ENCODE measurements at regions not wholly inside any gene's neighbourhood (a gene's known extent, or its start where the extent isn't known, plus 50 kb on each side); places are given as distances from the start of the nearest gene placed in this dataset.

GRCh38 chr7:1378610-1379601 is 80.4 kb downstream of the MICALL2 start:
- no peak for DNase-seq (ENCODE audit: low spot score)

GRCh38 chr7:1380231-1380815 is 78.9 kb downstream of the MICALL2 start:
- no peak for DNase-seq (ENCODE audit: low spot score)

GRCh38 chr7:1380821-1381580 is 78.3 kb downstream of the MICALL2 start:
- DNase-seq (ENCODE audit: low spot score) = no peak

DNA sequence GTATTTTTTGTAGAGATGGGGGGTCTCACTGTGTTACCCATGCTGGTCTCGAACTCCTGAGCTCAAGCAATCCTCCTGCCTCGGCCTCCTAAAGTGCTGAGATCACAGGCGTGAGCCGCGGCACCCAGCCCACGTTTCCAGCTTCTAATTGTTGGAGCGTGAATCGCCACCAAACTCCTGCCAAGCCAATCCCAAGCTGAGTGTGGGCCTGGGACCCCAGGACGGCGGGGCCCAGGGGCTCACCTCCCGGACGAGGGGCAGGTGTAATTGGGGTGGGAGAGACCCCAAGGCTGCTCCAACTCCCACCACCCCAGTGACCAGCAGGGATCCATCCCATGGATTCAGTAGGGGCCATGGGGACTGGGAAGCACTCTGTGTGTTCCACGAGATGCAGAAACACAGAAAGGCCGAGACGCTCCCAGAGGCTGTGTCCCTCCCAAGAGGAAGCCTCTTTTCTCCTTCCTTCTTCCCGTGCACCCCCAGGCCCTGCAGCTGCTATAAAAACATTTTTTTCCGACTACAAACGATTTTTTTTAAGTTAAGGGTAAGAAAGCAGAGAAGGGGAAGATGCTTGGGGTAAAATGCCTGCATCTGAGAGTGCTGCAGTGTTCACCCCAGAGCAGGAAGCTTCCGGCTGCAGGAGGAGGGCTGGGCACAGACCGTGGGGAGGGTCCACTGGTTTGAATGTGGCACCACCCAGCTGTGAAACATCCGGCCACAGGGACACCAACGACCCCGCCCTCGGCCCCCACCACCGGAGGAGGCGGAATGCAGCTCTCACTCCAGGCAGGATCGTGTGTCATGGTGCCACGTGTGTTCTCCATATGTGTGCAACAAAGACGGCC is 76.5 kb downstream of the MICALL2 start:
- no peak for DNase-seq (ENCODE audit: low spot score)

DNA sequence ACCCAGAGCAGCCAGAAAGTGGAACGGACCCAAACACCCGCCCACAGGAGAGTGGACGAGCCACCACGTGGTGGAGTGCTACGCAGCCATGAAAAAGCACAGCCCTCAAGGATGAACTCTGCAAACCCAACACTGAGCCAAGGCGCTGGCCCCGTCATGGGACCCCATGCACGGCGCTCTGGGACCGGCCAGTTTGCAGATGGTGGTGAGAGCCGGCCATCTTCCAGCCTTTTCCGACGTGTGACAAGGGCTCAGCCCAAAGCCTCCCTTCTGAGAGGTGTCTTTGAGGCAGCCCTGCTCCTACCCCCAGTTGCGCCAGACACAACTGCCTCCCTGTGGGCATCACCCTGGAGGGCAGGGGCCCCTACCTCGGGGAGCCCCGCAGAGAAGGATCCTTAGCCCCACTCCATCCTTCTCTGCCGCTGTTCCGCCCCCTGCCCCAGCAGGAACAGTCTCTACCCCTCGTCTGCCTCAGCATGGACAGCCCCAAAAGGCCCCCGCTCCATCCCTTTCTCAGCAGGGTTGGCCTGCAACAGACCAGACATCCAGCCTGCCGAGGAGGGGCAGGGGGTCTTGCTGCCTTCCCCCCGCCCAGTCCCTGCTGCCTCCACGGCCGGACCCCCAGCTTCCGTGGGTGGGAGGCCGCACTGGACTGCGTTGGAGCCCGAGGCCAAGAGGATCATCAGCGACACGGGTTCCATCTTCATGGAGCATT is 75.7 kb downstream of the MICALL2 start:
- DNase-seq (ENCODE audit: low spot score) = no peak

DNA sequence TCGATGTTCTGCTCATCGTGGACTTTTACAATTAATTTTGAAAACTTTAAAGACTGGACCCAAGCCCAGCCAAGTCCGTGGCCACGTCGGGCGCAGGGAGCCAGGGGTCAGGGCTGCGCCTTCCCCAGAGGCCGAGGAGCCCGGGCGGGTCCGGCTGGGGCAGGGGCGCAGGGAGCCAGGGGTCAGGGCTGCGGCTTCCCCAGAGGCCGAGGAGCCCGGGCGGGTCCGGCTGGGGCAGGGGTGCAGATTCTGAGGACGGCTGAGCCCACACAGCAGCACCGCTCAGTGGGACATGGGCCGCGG is 75.2 kb downstream of the MICALL2 start:
- DNase-seq (ENCODE audit: low spot score) = no peak
